KOPT-K1 (cell line): ENCODE measurements at regions not wholly inside any gene's neighbourhood (a gene's known extent, or its start where the extent isn't known, plus 50 kb on each side); places are given as distances from the start of the nearest gene placed in this dataset.
"Not testable (repeated sequence)": the region's sequence is repeated elsewhere in the genome, so short reads cannot be mapped to it uniquely, and the experiment has no call there.

Source experiments
- H3K27ac ChIP-seq: fragments of 200-600 bp; sonication (generic); 2 replicates; pipeline ENCODE4 v1.5.1; 2016; ENCODE audit warnings: antibody characterized with exemption, mild to moderate bottlenecking, low read depth, low read length; ENCODE audit not compliant: poor library complexity, severe bottlenecking
- H3K36me3 ChIP-seq: fragments of 200-600 bp; sonication (generic); 2 replicates; pipeline ENCODE4 v1.5.1; 2017; ENCODE audit warnings: antibody characterized with exemption, mild to moderate bottlenecking, low read length, moderate library complexity; ENCODE audit not compliant: insufficient read depth
- H3K9me3 ChIP-seq: fragments of 200-600 bp; sonication (generic); 2 replicates; pipeline ENCODE4 v1.5.1; 2017; ENCODE audit warnings: antibody characterized with exemption, low read length, mild to moderate bottlenecking; ENCODE audit not compliant: insufficient read depth, poor library complexity, severe bottlenecking

- no peaks in the 10 kb centered on the region for H3K9me3 ChIP-seq
- no peaks in the 10 kb centered on the region for H3K36me3 ChIP-seq
Measured at GRCh38 chr2:236905976-236906375, 179.7 kb upstream of the COPS8 start.

GRCh38 chr2:236908439-236909192 lies 177.1 kb upstream of the COPS8 start:
- Histone ChIP-seq H3K9me3 (no peaks in the 10 kb centered on the region), H3K36me3 (no peaks in the 10 kb centered on the region), H3K27ac (no peak overlapping the region)

More at GRCh38 chr2:236905976-236906375, 179.7 kb upstream of the COPS8 start:
- H3K27ac ChIP-seq = no peak overlapping the region

GRCh38 chr2:236909193-236909504 lies 176.5 kb upstream of the COPS8 start:
- H3K9me3 ChIP-seq = no peaks in the 10 kb centered on the region
- H3K36me3 ChIP-seq = no peaks in the 10 kb centered on the region
- H3K27ac ChIP-seq = no peak overlapping the region

GRCh38 chr2:236909802-236910201 lies 175.9 kb upstream of the COPS8 start:
- H3K27ac ChIP-seq = no peak overlapping the region
- H3K9me3 ChIP-seq = no peaks in the 10 kb centered on the region
- H3K36me3 ChIP-seq = no peaks in the 10 kb centered on the region

- Histone ChIP-seq H3K9me3 (no peaks in the 10 kb centered on the region), H3K36me3 (no peaks in the 10 kb centered on the region), H3K27ac (no peak overlapping the region)
Measured at GRCh38 chr2:236910781-236911495, 174.8 kb upstream of the COPS8 start.

GRCh38 chr2:236912326-236913120 lies 173.2 kb upstream of the COPS8 start:
- no peak overlapping the region for H3K27ac ChIP-seq
- H3K36me3 ChIP-seq = no peaks in the 10 kb centered on the region

GRCh38 chr2:236915186-236915585 lies 170.5 kb upstream of the COPS8 start:
- no peaks in the 10 kb centered on the region for H3K36me3 ChIP-seq
- no peak overlapping the region for H3K27ac ChIP-seq

More at GRCh38 chr2:236912326-236913120, 173.2 kb upstream of the COPS8 start:
- no peaks in the 10 kb centered on the region for H3K9me3 ChIP-seq

GRCh38 chr2:236915726-236916125 lies 170.0 kb upstream of the COPS8 start:
- Histone ChIP-seq H3K36me3 (no peaks in the 10 kb centered on the region), H3K27ac (no peak overlapping the region), H3K9me3 (no peaks in the 10 kb centered on the region)

More at GRCh38 chr2:236915186-236915585, 170.5 kb upstream of the COPS8 start:
- no peaks in the 10 kb centered on the region for H3K9me3 ChIP-seq

GRCh38 chr2:236916181-236916580 lies 169.5 kb upstream of the COPS8 start:
- Histone ChIP-seq H3K36me3 (no peaks in the 10 kb centered on the region), H3K9me3 (no peaks in the 10 kb centered on the region), H3K27ac (no peak overlapping the region)

- no peaks in the 10 kb centered on the region for H3K36me3 ChIP-seq
- no peak overlapping the region for H3K27ac ChIP-seq
- no peaks in the 10 kb centered on the region for H3K9me3 ChIP-seq
Measured at GRCh38 chr2:236916651-236917050, 169.0 kb upstream of the COPS8 start.

- H3K27ac ChIP-seq = no peak overlapping the region
- H3K36me3 ChIP-seq = no peaks in the 10 kb centered on the region
- no peaks in the 10 kb centered on the region for H3K9me3 ChIP-seq
Measured at GRCh38 chr2:236917164-236917563, 168.5 kb upstream of the COPS8 start.

GRCh38 chr2:236918545-236918944 lies 167.1 kb upstream of the COPS8 start:
- Histone ChIP-seq H3K9me3 (no peaks in the 10 kb centered on the region), H3K36me3 (no peaks in the 10 kb centered on the region), H3K27ac (no peak overlapping the region)

- Histone ChIP-seq H3K36me3 (no peaks in the 10 kb centered on the region), H3K27ac (no peak overlapping the region), H3K9me3 (no peaks in the 10 kb centered on the region)
Measured at GRCh38 chr2:236919209-236919608, 166.5 kb upstream of the COPS8 start.

- not testable (repeated sequence) for H3K9me3 ChIP-seq, H3K36me3 ChIP-seq, H3K27ac ChIP-seq
Measured at GRCh38 chr2:236919801-236920379, 165.8 kb upstream of the COPS8 start.

GRCh38 chr2:236922061-236922460 lies 163.6 kb upstream of the COPS8 start:
- Histone ChIP-seq H3K27ac (no peak overlapping the region), H3K36me3 (no peaks in the 10 kb centered on the region), H3K9me3 (no peaks in the 10 kb centered on the region)
